H9 (cell line): ENCODE measurements at regions not wholly inside any gene's neighbourhood (a gene's known extent, or its start where the extent isn't known, plus 50 kb on each side); places are given as distances from the start of the nearest gene placed in this dataset.

ENCODE experiments used
- DNase-seq: peaks from one replicate; pipeline ENCODE4 v3.0.0-alpha.2; 2017
- H2AFZ ChIP-seq: one replicate; pipeline ENCODE4 v1.6.1; 2013; ENCODE audit warnings: mild to moderate bottlenecking, low read length, control low read depth, moderate library complexity
- H2AK5ac ChIP-seq: 2 replicates; pipeline ENCODE4 v1.6.1; 2013; ENCODE audit warnings: low read length, control low read depth, mixed read lengths; ENCODE audit not compliant: insufficient read length
- H2BK120ac ChIP-seq: one replicate; pipeline ENCODE4 v1.6.1; 2013; ENCODE audit warnings: low read depth, mild to moderate bottlenecking, low read length, control low read depth, inconsistent platforms; ENCODE audit not compliant: poor library complexity, severe bottlenecking
- H2BK12ac ChIP-seq: 2 replicates; pipeline ENCODE4 v1.6.1; 2013; ENCODE audit warnings: low read length, control low read depth, mixed read lengths, low read depth; ENCODE audit not compliant: insufficient read length
- H2BK15ac ChIP-seq: 2 replicates; pipeline ENCODE4 v1.6.1; 2013; ENCODE audit warnings: low read depth, low read length, control low read depth
- H2BK20ac ChIP-seq: one replicate; pipeline ENCODE4 v1.6.1; 2013; ENCODE audit warnings: low read depth, mild to moderate bottlenecking, low read length, control low read depth, inconsistent platforms; ENCODE audit not compliant: poor library complexity, severe bottlenecking
- H2BK5ac ChIP-seq: 2 replicates; pipeline ENCODE4 v1.6.1; 2013; ENCODE audit warnings: low read length, control low read depth, mixed read lengths; ENCODE audit not compliant: insufficient read length
- H3K14ac ChIP-seq: 2 replicates; pipeline ENCODE4 v1.6.1; 2013; ENCODE audit warnings: low read length, control low read depth; ENCODE audit not compliant: insufficient read depth
- H3K18ac ChIP-seq: 2 replicates; pipeline ENCODE4 v1.6.1; 2013; ENCODE audit warnings: low read depth, mild to moderate bottlenecking, mixed read lengths, low read length, control low read depth; ENCODE audit not compliant: insufficient read length
- H3K23ac ChIP-seq: 2 replicates; pipeline ENCODE4 v1.6.1; 2013; ENCODE audit warnings: low read length, control low read depth, mixed read lengths, low read depth; ENCODE audit not compliant: insufficient read length
- H3K23me2 ChIP-seq: 2 replicates; pipeline ENCODE4 v1.6.1; 2013; ENCODE audit warnings: low read depth, mild to moderate bottlenecking, mixed read lengths, low read length, control low read depth; ENCODE audit not compliant: insufficient read length, poor library complexity, severe bottlenecking
- H3K27ac ChIP-seq: 2 replicates; pipeline ENCODE4 v1.5.1; 2013; ENCODE audit warnings: low read length, control low read depth, mixed read lengths, low read depth; ENCODE audit not compliant: insufficient read length
- H3K27me3 ChIP-seq: 2 replicates; pipeline ENCODE4 v1.6.1; 2013; ENCODE audit warnings: low read length, control low read depth, inconsistent platforms; ENCODE audit not compliant: insufficient read depth
- H3K4ac ChIP-seq: 2 replicates; pipeline ENCODE4 v1.6.1; 2013; ENCODE audit warnings: low read depth, mild to moderate bottlenecking, control low read depth, inconsistent platforms, low read length, moderate library complexity
- H3K4me1 ChIP-seq: 2 replicates; pipeline ENCODE4 v1.6.1; 2013; ENCODE audit warnings: low read length, control low read depth, inconsistent platforms; ENCODE audit not compliant: insufficient read depth
- H3K4me2 ChIP-seq: 2 replicates; pipeline ENCODE4 v1.6.1; 2013; ENCODE audit warnings: low read length, control low read depth, mixed read lengths; ENCODE audit not compliant: insufficient read length, insufficient read depth
- H3K56ac ChIP-seq: 2 replicates; pipeline ENCODE4 v1.6.1; 2013; ENCODE audit warnings: low read depth, mild to moderate bottlenecking, mixed read lengths, low read length, control low read depth; ENCODE audit not compliant: insufficient read length
- H3K79me1 ChIP-seq: 2 replicates; pipeline ENCODE4 v1.6.1; 2013; ENCODE audit warnings: low read depth, mild to moderate bottlenecking, moderate library complexity, low read length, control low read depth, inconsistent platforms; ENCODE audit not compliant: insufficient read depth, poor library complexity, severe bottlenecking
- H3K79me2 ChIP-seq: 2 replicates; pipeline ENCODE4 v1.6.1; 2013; ENCODE audit warnings: low read length, control low read depth, inconsistent platforms; ENCODE audit not compliant: insufficient read depth
- H3K9ac ChIP-seq: 2 replicates; pipeline ENCODE4 v1.6.1; 2013; ENCODE audit warnings: low read length, control low read depth, mixed read lengths; ENCODE audit not compliant: insufficient read length; ENCODE audit errors: extremely low read depth
- H3K9me3 ChIP-seq: one replicate; pipeline ENCODE4 v1.6.1; 2013; ENCODE audit warnings: low read depth, low read length, inconsistent platforms; ENCODE audit not compliant: control insufficient read depth
- H3T11ph ChIP-seq: one replicate; pipeline ENCODE4 v1.6.1; 2013; ENCODE audit warnings: mild to moderate bottlenecking, low read length, control low read depth, inconsistent platforms
- H4K20me1 ChIP-seq: one replicate; pipeline ENCODE4 v1.6.1; 2013; ENCODE audit not compliant: control insufficient read depth, insufficient read length, insufficient read depth
- H4K5ac ChIP-seq: 2 replicates; pipeline ENCODE4 v1.6.1; 2013; ENCODE audit warnings: low read depth, mild to moderate bottlenecking, mixed read lengths, low read length, control low read depth; ENCODE audit not compliant: insufficient read length
- H4K8ac ChIP-seq: replicated peaks from 2 replicates; pipeline ENCODE4 v1.6.1; 2013; ENCODE audit warnings: low read length, control low read depth, mixed read lengths, low read depth; ENCODE audit not compliant: insufficient read length
- H4K91ac ChIP-seq: 2 replicates; pipeline ENCODE4 v1.6.1; 2013; ENCODE audit warnings: low read depth, mild to moderate bottlenecking, moderate library complexity, mixed read lengths, low read length, control low read depth; ENCODE audit not compliant: insufficient read length
- H3K27ac Mint-ChIP-seq, 3 experiments: 2 replicates in 2 of 3; 3 replicates in 1 of 3; pipeline ENCODE4 v1.8.0; 2020 to 2021; ENCODE audit warnings: mixed read lengths in 3 of 3, mild to moderate bottlenecking in 1 of 3, moderate library complexity in 1 of 3
- H3K27me3 Mint-ChIP-seq: 2 replicates; pipeline ENCODE4 v1.8.0; 2021; ENCODE audit warnings: low read depth, mild to moderate bottlenecking, moderate library complexity, mixed read lengths
- H3K36me3 Mint-ChIP-seq, 3 experiments: 2 replicates in 2 of 3; 3 replicates in 1 of 3; pipeline ENCODE4 v1.8.0; 2020 to 2021; ENCODE audit warnings: low read depth in 3 of 3, mixed read lengths in 3 of 3; ENCODE audit not compliant: insufficient read depth in 1 of 3
- H3K4me1 Mint-ChIP-seq, 2 experiments: 2 replicates each; pipeline ENCODE4 v1.8.0; 2020; ENCODE audit warnings: mixed read lengths in 2 of 2
- H3K4me3 Mint-ChIP-seq, 2 experiments: 2 replicates in 1 of 2; 3 replicates in 1 of 2; pipeline ENCODE4 v1.8.0; 2020 to 2021; ENCODE audit warnings: mild to moderate bottlenecking in 2 of 2, mixed read lengths in 2 of 2, moderate library complexity in 1 of 2
- H3K9me3 Mint-ChIP-seq, 2 experiments: 2 replicates in 1 of 2; 3 replicates in 1 of 2; pipeline ENCODE4 v1.8.0; 2020; ENCODE audit warnings: mild to moderate bottlenecking in 2 of 2, mixed read lengths in 2 of 2, moderate library complexity in 1 of 2
- WGBS: extraction: QIAGEN DNeasy Blood & Tissue Kit; methylation state at CpG from one replicate; pipeline ENCODE4 v1.1.7; 2013; ENCODE audit warnings: missing lambda C conversion rate, low lambda C conversion rate, mixed read lengths; ENCODE audit not compliant: insufficient read length; ENCODE audit errors: extremely low coverage; 5-methylcytosine and 5-hydroxymethylcytosine counted together
- TF ChIP-seq, protein P1 (sequence below): fragments of 200-600 bp; sonication (generic); conservative IDR thresholded peaks from 3 replicates; pipeline ENCODE4 v1.8.0; 2021; ENCODE audit warnings: antibody characterized with exemption, mild to moderate bottlenecking

DNA sequence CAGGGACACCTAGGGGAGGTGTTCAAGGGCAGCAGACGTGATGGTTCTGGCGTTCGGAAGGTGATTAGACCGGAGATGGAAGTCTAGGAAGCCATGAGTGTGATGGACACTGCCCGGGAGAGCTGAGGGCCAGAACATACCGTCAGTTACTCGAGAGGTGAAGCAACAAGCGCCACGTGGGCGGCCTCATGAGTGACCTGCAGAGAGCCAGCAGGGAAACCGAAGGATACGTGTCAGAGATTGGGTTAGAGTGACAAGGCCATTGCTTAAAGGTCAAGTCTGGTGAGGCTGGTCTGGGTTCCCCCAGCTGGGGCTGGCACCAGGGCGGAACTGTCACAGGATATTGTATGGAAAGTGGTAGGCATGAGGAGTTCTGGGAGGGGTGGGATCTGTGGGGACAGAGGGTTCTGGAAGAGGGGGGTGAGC, 60.0 kb downstream of the C9orf50 start:
- no peak overlapping the region for H4K8ac ChIP-seq
- Mint-ChIP-seq H3K4me1 (peaks cover 50 to 62% of the 10 kb centered on the region in 2 experiments), H3K36me3 (no peaks in the 10 kb centered on the region; a peak in 1 of 7 replicates), H3K27ac (peak overlapping the region in 2 of 3 experiments; percentile 19 to 78; a peak in 3 of 7 replicates), H3K27me3 (peaks cover 5% of the 10 kb centered on the region; the same call in 1 of the 2 replicates), H3K9me3 (no peaks in the 10 kb centered on the region; a peak in 1 of 5 replicates), H3K4me3 (no peak overlapping the region; a peak in 1 of 5 replicates)
- H2BK12ac ChIP-seq: no peak overlapping the region
- no peak overlapping the region for H3K23ac ChIP-seq
- peaks cover 11% of the 10 kb centered on the region; the same call in 1 of the 2 replicates for H3K4me1 ChIP-seq
- no peak overlapping the region for H4K91ac ChIP-seq
- H3K9ac ChIP-seq: no peak overlapping the region
- no peak overlapping the region for H2BK20ac ChIP-seq
- H4K5ac ChIP-seq: no peak overlapping the region
- H3K23me2 ChIP-seq: peaks cover 5% of the 10 kb centered on the region
- no peak overlapping the region for H3K56ac ChIP-seq
- no peaks in the 10 kb centered on the region for H3K79me2 ChIP-seq
- H3T11ph ChIP-seq: no peak overlapping the region
- no peak overlapping the region for H3K27ac ChIP-seq
- H3K9me3 ChIP-seq: no peaks in the 10 kb centered on the region
- DNase-seq: no peak
- H3K79me1 ChIP-seq: no peaks in the 10 kb centered on the region
- H2BK5ac ChIP-seq: no peak overlapping the region
- no peak overlapping the region for H2AFZ ChIP-seq
- no peak overlapping the region for H2AK5ac ChIP-seq
- no peak overlapping the region for H3K4ac ChIP-seq
- no peak overlapping the region for H3K14ac ChIP-seq
- no peaks in the 10 kb centered on the region for H3K27me3 ChIP-seq
- H2BK15ac ChIP-seq: no peak overlapping the region
- H4K20me1 ChIP-seq: no peaks in the 10 kb centered on the region
- TF ChIP-seq, protein P1, sequence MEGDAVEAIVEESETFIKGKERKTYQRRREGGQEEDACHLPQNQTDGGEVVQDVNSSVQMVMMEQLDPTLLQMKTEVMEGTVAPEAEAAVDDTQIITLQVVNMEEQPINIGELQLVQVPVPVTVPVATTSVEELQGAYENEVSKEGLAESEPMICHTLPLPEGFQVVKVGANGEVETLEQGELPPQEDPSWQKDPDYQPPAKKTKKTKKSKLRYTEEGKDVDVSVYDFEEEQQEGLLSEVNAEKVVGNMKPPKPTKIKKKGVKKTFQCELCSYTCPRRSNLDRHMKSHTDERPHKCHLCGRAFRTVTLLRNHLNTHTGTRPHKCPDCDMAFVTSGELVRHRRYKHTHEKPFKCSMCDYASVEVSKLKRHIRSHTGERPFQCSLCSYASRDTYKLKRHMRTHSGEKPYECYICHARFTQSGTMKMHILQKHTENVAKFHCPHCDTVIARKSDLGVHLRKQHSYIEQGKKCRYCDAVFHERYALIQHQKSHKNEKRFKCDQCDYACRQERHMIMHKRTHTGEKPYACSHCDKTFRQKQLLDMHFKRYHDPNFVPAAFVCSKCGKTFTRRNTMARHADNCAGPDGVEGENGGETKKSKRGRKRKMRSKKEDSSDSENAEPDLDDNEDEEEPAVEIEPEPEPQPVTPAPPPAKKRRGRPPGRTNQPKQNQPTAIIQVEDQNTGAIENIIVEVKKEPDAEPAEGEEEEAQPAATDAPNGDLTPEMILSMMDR: no peak
- H3K18ac ChIP-seq: peak overlapping the region; percentile 7
- no peak overlapping the region for H2BK120ac ChIP-seq
- WGBS: no CpG with 5 or more reads among the region's 13 CpGs
- no peak overlapping the region for H3K4me2 ChIP-seq
